ENCODE measurements at regions not wholly inside any gene's neighbourhood (a gene's known extent, or its start where the extent isn't known, plus 50 kb on each side); places are given as distances from the start of the nearest gene placed in this dataset.

DNA sequence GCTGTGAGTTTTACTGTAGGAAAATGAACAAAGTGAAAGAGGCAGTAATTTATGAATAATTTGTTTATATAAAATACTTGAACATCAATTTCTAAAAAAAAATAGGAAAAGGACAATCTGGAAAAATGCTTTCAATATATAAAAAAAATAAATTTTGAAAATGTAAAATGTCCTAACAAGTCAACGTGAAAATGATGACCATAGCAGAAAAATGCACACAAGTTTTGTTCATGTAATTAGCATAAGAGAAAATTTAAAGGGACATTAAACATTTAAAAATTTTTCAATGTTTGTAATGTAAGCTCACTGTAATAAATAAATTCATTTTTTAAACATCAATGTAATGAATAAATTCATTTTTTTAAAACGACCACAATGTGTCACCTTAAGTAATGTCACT, 214.8 kb upstream of the ATXN7L3B start:
- Histone ChIP-seq H3K4me3 (ENCODE audit: low read length) (no peak overlapping the region), H3K4me1 (ENCODE audit: insufficient read depth, low read length) (no peaks in the 10 kb centered on the region), H3K36me3 (ENCODE audit: insufficient read depth, low read length) (no peaks in the 10 kb centered on the region), H3K27me3 (ENCODE audit: control insufficient read depth in 1 of 2, insufficient read depth in 2 of 2, low read length in 2 of 2) (no peaks in the 10 kb centered on the region), H3K27ac (ENCODE audit: low read depth in 1 of 2, low read length in 2 of 2) (no peak overlapping the region), H3K9me3 (ENCODE audit: control insufficient read depth in 1 of 2, insufficient read depth in 1 of 2, low read length in 2 of 2) (no peaks in the 10 kb centered on the region)
- Mint-ChIP-seq H3K27me3 (no peaks in the 10 kb centered on the region), H3K36me3 (ENCODE audit: low read depth) (no peaks in the 10 kb centered on the region), H3K27ac (no peak overlapping the region), H3K4me3 (no peak overlapping the region), H3K9me3 (no peaks in the 10 kb centered on the region), H3K4me1 (ENCODE audit: low read depth) (no peaks in the 10 kb centered on the region)
- POLR2A ChIA-PET, result no interaction called here
- ATAC-seq (ENCODE audit: poor library complexity), result no peak
- intact Hi-C loops (cut with DNase I, micrococcal nuclease), result no loop called here
- DNase-seq, result no peak
- TF ChIP-seq, protein P1, sequence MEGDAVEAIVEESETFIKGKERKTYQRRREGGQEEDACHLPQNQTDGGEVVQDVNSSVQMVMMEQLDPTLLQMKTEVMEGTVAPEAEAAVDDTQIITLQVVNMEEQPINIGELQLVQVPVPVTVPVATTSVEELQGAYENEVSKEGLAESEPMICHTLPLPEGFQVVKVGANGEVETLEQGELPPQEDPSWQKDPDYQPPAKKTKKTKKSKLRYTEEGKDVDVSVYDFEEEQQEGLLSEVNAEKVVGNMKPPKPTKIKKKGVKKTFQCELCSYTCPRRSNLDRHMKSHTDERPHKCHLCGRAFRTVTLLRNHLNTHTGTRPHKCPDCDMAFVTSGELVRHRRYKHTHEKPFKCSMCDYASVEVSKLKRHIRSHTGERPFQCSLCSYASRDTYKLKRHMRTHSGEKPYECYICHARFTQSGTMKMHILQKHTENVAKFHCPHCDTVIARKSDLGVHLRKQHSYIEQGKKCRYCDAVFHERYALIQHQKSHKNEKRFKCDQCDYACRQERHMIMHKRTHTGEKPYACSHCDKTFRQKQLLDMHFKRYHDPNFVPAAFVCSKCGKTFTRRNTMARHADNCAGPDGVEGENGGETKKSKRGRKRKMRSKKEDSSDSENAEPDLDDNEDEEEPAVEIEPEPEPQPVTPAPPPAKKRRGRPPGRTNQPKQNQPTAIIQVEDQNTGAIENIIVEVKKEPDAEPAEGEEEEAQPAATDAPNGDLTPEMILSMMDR (IDR thresholded peaks at IDR 0.05), result no peak
- CTCF ChIA-PET, result no interaction called here

GRCh38 chr12:74328623-74329022, 209.0 kb upstream of the ATXN7L3B start:
- no peak overlapping the region for H3K4me3 Mint-ChIP-seq
- DNase-seq (no peak), ATAC-seq (ENCODE audit: poor library complexity) (no peak)
- Histone ChIP-seq H3K9me3 (ENCODE audit: control insufficient read depth in 1 of 2, insufficient read depth in 1 of 2, low read length in 2 of 2) (no peaks in the 10 kb centered on the region), H3K36me3 (ENCODE audit: insufficient read depth, low read length) (no peaks in the 10 kb centered on the region), H3K4me1 (ENCODE audit: insufficient read depth, low read length) (no peaks in the 10 kb centered on the region), H3K27ac (ENCODE audit: low read depth in 1 of 2, low read length in 2 of 2) (no peak overlapping the region), H3K4me3 (ENCODE audit: low read length) (no peak overlapping the region), H3K27me3 (ENCODE audit: control insufficient read depth in 1 of 2, insufficient read depth in 2 of 2, low read length in 2 of 2) (no peaks in the 10 kb centered on the region)
- no peak overlapping the region for H3K27ac Mint-ChIP-seq
- intact Hi-C loops (cut with DNase I, micrococcal nuclease), result no loop called here
- H3K4me1 Mint-ChIP-seq (ENCODE audit: low read depth), result no peaks in the 10 kb centered on the region
- POLR2A ChIA-PET, result no interaction called here
- TF ChIP-seq, protein P1 (IDR thresholded peaks at IDR 0.05), result no peak
- CTCF ChIA-PET, result no interaction called here
- H3K36me3 Mint-ChIP-seq (ENCODE audit: low read depth), result no peaks in the 10 kb centered on the region
- no peaks in the 10 kb centered on the region for H3K9me3 Mint-ChIP-seq
- no peaks in the 10 kb centered on the region for H3K27me3 Mint-ChIP-seq

GRCh38 chr12:74334780-74335179, 202.9 kb upstream of the ATXN7L3B start:
- Histone ChIP-seq H3K4me3 (ENCODE audit: low read length) (no peak overlapping the region), H3K36me3 (ENCODE audit: insufficient read depth, low read length) (no peaks in the 10 kb centered on the region), H3K27ac (ENCODE audit: low read depth in 1 of 2, low read length in 2 of 2) (no peak overlapping the region), H3K9me3 (ENCODE audit: control insufficient read depth in 1 of 2, insufficient read depth in 1 of 2, low read length in 2 of 2) (no peaks in the 10 kb centered on the region), H3K4me1 (ENCODE audit: insufficient read depth, low read length) (no peaks in the 10 kb centered on the region), H3K27me3 (ENCODE audit: control insufficient read depth in 1 of 2, insufficient read depth in 2 of 2, low read length in 2 of 2) (no peaks in the 10 kb centered on the region)
- H3K9me3 Mint-ChIP-seq, result no peaks in the 10 kb centered on the region
- ChIA-PET CTCF (no interaction called here), POLR2A (no interaction called here)
- ATAC-seq (ENCODE audit: poor library complexity) (no peak), DNase-seq (no peak)
- H3K4me1 Mint-ChIP-seq (ENCODE audit: low read depth), result no peaks in the 10 kb centered on the region
- no peaks in the 10 kb centered on the region for H3K36me3 Mint-ChIP-seq (ENCODE audit: low read depth)
- TF ChIP-seq, protein P1 (IDR thresholded peaks at IDR 0.05), result no peak
- intact Hi-C loops (cut with DNase I, micrococcal nuclease), result no loop called here
- H3K4me3 Mint-ChIP-seq, result no peak overlapping the region
- no peaks in the 10 kb centered on the region for H3K27me3 Mint-ChIP-seq
- H3K27ac Mint-ChIP-seq, result no peak overlapping the region
